ENCODE measurements at regions not wholly inside any gene's neighbourhood (a gene's known extent, or its start where the extent isn't known, plus 50 kb on each side); places are given as distances from the start of the nearest gene placed in this dataset.

DNA sequence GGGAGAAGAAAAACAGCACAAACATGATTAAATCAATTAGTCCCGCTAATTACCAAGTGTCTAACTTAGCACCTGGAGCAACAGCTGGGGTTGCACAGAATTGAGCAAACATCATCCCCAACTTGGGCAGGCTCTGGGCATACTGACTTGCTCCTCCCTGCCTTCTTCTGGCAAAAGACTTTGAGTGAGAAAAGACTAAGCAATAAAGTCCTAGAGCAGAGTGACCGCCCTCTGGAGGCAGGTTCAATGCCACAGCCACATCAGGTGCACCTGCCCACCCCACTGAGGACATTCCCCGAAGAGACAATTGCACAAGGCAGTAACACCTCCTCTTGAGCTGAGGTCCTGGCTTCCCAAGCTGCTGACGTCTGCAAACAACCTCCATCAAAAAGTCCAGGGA, 358.3 kb downstream of the SOX9 start:
- no peak for DNase-seq

DNA sequence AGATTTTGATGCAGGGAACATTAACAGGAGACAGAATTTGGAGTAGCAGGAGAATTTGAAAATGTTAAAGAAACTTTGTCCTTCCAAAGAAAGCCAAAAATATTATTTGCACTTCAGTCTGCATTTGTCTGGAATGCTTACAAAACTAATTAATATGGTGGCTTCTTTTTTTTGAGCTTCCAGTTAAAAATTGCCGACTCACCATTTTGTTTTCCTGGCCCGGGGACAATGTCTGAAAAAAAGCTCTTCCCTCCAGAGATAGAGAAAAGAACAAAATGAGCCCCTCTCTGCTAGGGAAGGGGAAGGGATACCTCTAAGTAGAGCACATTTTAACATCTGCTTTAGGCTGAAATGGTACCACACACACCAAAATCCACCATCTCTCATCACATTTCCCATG, 360.8 kb downstream of the SOX9 start:
- no peak for DNase-seq

DNA sequence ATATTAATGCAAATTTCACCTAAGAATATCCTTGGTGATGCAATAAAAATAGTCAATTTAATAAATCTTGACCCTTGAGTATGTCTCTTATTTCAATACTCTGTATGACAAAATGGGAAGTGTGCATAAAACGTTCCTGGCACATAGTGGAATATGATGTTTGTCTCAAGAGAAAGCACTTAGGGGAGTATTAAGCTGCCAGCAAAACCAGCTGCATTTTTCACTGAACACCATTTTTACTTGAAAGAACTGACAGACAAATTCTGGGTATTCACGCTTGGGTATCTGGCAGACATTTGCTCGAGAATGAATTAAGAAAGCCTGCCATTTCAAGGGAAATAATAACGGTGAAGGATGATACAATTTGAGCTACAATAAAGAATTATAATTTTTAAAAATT, 364.8 kb downstream of the SOX9 start:
- DNase-seq: no peak

DNA sequence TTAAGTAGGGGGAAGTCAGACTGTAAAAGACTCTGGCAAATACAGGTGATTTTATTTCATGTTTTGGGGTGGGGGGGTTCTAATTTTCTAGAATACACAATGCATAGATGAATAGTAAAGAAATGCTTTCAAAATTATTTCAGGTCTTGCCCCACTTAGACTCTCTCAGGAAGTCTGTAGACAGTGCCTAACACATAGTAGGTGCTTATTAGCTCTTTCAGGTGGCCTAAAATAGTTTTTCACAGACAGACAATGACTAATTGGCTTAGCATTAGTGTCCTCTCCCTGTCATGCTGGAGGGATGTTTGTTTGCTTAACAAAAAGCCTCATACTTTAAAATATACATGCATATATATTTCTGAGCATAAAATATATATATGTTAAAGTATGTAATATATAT, 366.0 kb downstream of the SOX9 start:
- DNase-seq: no peak

DNA sequence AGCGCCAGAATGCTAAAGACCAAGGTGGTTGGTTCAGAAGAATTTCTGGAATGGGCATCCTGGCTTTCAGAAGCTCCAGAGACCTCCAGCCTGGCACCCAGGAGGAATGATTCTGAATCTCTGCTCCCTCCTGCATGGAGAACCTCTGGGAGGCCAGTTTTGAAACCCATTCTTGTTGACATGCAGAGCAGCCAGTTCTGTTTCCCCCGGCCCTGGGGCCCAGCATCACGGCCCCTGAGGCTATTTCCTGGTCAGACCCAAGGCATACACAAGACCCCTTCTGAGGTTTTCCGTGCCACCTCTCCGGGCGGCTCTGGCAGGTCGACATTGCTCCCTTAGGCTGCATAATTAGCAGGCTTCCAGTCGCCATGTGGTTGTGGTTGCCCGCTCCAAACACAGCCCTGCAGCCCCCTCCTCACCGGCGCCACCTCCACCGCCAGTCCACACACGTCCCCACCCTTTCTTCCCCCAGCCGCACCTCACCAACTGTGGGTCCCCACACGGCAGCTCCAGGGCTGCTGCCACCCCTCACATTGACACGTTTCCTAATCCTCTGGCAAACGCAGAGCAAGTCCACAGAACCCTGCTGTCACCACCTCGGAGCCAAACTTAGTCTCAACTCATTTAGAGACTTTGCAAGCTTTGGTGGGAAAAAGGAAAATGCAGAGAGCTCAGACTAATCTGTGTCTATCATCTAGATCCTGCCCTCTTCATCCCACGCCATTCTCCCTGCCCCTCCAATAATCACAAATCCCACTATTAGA, 367.1 kb downstream of the SOX9 start:
- no peak for DNase-seq

DNA sequence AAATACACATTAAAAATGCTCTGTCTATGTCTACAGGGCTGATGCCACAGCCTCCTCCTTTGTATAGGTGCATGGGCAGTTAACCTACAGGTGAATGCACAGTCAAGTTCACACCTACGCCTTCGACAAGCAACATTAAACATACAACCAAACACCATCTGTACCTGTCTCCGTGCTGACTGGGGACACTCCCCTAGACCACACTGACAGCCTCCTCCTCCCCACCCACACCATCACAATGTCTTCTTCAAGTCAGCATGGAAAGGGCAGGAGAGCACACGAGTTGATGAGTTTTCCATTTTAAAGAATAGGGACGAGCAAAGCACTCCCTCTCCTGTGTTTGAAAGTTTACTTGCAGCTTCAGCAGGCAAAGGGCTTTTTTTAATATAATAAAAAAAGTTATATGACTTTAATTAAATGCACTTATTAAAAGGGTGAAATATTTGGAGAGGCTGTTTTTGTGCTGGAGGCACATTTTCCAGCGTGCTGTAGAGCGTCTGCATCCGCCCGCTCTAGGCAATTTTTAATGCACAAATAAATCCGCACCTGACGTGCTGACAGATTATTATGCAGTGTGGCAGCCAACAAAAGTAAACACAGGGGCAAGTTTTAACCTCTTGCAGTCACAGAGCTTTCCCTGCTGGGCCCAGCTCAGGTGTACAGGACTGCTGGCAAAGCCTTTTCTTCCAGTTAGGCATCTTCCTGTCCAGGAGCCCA, 367.9 kb downstream of the SOX9 start:
- no peak for DNase-seq

DNA sequence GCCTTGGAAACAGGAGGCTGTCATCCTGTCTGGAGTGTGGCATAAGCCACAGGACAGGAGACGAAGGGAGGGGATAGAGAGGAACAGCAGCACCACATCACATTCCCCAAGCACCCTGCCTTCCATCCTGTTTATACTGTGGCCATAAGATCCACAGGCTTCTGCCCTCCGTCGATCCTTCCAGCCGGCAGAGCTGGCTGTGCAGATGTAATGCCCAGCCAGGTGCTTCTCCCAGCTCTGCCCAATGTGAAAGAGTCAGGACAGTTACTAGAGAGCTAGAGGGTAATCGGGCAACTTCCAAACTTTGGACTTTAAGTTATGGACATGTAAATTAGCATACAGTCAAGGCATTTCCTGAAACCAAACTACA, 368.4 kb downstream of the SOX9 start:
- DNase-seq: no peak

DNA sequence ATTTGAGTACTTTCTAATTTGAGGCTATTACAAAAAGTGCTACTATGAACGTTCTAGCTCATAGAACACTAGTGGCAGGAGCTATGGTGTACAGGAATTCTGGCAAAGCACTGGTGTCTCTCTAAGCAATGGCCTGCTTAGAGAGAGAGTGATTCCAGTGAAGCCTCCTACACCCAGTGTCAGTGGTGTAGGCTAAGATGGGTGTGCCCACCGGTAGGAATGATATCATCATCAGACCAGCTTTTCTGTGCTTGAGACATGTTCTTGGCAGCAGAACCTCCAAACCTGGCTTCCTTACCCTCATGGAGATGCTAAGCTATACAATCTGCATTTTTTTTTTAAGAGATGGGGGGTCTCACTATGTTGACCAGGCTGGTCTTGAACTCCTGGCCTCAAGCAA, 370.3 kb downstream of the SOX9 start:
- no peak for DNase-seq

DNA sequence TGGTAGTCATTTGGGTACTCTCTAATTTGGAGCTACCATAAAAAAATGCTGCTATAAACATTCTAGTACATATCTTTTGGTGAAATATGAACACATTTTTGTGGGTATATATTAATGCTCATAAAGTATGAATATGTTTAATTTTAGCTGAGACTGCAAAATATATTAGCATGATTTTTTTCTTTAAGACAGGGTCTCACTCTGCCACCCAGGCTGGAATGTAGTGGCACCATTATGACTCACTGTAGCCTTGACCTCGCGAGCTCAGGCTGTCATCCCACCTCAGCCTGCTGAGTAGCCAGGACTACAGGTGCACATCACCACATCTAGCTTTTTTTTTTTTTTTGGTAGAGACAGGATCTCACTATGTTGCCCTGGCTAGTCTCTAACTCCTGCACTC, 371.7 kb downstream of the SOX9 start:
- DNase-seq: no peak

DNA sequence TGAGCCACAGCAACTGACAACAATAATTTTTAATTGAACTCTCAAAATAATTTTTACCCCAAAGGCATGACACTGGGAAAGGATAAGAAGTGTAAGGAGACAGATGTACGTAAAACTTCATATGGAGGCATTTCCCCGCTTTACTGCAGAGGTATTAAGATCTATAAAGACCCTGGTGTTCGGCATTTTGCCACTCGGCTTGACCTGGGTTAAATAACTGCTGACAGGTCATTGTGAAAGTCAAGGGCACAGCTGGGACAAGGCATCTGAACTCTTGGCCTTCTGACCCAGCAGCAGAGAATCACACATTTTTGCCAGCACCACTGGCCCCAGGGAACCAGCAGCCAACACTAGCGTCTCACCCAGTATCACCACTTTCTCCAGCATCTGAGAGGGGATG, 372.1 kb downstream of the SOX9 start:
- DNase-seq: no peak

DNA sequence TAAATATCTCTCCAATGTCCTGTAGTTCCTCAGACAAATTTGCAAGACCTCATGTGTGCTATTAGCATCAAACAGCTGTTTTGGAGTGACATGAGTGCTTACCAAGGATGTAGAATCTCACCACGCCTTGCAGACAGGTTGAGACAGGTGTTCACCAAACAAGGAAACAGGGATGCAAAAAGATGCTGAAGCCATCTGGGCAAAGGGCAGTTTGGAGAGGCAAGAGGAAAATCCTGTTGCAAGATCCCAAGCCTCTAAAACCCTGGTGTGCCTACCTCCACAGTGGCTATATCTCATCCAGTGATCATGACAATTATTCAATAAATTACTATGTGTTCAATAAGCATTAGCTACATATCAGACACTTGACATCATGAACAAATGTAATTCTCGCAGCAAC, 373.7 kb downstream of the SOX9 start:
- DNase-seq: no peak

DNA sequence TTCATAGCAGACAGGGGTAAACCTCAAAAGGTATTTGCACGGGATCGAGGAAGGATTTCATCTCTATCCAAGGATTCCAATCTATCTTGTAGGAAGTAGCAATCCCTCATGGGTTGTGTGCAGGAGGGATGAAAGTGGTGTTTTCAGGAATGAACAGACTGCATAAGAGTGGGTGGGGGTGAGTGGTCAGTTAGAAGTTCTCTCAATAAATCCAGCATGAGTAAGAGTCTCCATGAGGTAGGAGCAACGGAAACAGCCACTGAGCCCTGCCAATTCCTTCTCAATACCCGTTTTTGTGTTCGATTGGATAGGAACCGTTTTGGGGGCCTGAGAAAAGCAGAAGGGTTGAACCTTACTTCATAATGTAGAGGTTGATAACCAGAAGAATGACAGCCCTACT, 375.6 kb downstream of the SOX9 start:
- DNase-seq: no peak

DNA sequence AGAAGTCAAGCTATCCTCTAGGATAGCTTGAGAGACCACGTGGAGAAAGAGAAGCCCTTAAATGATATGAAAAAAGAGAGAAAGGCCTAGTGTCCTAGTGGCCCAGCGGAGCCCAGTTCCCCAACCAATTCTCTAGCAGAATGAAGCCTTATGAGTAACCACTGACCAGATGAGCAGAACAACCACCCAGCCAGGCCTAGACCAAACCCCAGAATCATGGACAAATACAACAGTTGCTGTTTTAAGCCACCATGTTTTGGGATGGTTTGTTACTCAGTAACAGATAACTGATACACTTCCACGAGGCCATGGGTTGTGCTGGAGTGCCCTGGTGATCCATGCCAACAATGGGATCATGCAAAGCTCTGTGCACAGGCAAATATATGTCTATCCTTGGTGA, 377.1 kb downstream of the SOX9 start:
- no peak for DNase-seq

DNA sequence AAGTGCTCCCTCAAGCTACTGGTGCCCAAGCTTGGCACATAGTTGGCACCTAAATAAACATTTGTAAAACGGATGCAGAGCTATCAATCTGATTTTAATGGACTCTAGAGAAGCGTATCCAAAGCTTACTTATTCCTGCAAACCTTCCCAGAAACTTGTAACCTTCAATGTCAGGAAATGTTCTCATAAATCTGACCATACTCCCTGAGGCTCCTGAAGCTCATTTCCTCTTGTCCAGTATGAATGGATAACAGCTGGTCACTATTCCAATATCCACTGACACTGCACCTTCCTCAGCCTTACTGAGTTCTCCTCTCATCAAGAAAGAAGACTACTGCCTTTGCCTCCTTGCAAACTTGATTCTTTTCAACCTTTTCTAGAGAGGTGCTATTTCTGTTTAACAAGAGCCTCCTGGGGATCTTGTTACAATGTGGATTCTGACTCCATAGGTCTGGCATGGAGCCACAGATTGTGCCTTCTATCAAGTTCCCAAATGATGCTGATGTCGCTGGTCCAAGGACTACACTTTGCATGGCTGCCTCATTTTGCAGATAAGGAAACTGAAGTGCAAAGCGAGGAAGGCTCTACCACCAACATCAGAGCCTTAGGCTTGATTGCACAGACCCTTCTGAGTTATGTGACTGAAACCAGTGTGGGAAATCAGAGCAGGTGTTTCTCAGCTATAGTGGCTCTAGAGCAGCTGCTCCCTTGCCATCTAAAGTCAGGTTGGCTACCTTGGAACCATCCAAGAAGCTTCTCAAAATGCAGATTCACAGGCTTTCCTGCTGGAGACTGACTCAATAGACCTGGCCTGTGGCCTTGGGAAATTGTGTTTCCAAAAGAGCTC, 377.8 kb downstream of the SOX9 start:
- DNase-seq: no peak

DNA sequence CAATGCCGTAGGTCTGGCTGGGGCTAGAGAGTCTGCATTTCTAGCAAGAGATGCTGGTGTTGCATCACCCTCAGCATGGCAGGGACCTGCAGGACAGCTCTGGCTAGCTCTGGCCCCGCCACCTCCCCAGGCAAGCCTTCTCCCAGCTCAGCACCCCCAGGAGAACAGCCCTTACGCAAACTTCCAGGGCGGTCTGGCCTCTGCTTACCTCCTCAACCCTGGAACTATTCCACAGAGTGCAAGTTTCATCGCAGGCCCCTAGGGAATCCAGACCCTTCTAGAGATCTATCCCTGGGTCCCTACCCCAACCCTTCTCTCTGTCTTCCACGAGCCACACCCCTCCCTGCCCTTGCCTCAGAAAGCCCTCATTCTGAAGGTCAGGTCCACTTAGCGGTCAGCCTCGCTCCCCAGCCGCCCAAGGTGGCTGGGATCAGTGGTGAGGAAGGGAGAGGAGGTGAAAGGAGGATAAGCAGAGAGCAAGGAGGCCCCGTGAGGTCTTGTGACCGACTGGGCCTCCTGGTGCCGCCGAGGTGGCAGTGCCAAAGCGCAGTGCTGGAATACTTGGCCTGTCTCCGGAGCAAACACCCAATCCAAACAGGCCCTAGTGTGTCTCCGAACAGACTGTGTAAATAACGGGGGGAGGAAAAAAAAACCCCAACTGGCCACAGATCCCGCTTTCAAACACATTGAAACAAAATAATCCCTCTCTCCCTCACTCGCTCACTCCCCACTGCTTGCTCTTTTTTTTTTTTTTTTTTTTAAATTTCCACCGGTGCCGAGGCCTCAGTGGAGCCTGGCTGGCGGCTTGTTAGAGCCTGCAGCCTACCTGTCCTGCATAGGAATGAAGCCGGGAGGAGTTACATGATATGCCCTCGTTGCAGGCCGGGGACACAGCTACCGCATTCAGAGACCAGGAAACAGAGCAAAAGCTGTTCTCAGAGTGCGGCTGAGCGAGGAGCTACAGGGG, 380.9 kb downstream of the SOX9 start:
- no peak for DNase-seq

DNA sequence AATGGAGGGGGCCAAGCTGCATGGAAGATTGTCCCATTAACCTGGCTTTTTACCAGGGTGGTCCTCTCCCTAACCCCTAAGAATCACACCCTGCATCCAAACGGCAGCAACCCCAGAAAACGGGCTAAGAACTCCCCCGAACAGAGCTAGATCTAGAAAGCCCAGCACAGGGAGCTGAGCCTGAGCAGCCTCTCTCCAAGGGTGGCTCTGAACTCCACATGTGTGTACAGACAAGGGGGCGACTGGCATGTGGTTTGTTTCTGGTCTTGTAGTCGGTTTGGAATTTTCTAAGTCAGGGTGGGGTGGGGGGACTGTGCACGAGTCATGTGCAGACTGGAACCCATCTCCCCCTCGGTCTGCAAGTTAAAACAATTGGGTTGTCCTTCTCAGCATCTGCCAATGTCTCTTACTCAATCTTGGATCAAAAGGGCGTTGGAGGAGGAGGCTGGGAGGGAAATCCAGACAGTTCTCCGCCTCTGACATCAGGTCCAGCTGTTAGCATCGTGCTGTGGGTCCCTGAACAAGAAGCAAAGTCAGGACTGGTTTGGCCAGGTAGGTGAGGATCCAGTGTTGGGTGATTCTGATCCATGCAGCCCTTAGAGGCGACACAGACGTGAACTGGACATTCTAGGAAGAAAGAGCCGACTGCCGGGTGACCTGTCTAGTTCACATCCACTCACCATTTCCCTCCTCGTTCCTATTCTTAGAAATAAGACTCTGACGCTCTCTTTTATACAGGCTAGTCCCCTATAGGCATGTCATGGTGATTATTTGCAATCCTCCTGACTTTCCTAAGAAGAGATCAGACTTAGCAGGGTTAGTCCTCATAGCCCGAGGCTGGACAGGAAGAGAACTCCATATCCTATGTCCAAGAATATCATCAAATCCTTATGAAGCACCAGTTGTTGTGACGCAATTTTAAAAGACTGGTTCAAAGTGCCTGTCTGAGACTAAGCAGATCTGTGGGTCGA, 381.8 kb downstream of the SOX9 start:
- DNase-seq: no peak

DNA sequence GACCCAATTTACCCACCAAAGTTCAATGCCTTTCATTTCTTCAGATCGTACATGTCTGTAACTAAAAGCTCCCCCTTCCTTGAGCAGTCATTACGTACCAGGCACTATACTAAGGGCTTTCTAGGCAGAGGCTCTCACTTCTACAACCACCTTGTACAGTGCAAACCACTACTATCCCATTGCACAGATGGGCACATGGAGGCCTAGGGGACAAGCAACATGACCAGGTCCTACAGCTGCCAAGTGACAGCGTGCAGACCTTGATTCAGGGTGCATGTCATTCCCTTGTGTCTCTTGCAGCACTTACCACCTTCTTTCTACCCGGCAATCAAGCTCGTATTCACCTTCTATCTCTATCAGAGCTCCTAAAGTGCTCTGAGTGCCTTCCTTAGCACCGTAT, 382.7 kb downstream of the SOX9 start:
- DNase-seq: no peak

DNA sequence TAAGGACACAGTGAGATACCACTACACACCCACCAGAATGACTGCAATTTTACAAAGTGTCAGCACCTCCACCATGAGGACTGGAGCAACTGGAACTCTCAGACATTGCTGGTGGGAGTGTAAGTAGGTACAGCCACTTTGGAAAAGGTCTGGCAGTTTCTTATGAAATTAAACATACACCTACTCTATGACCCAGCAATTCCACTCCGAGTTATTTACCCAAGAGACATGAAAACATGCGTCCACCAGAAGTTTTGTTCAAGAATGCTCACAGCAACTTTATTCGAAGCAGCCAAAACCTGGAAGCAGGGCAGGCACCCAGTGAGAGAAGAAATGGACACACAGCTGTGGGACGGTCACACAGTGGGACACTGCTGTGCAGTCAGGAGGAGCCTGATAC, 384.0 kb downstream of the SOX9 start:
- DNase-seq: no peak

DNA sequence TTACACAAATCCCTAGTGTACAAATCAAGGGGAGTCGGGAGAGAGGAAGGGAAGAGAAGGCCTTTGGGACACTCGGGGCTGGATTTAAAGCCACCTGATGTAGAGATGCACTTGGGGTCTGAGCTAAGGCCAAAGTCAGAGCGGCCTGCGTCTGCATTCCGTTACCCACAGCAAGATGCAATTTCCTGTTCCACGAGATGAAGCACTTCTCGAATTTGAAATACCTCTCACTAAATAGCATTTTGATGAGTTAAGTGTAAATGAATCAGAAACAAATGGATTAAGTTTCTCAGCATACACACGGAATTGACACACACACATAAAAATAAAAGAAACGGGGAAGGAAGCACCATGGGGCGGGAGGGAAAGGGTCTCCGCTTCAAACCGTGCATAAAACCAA, 386.0 kb downstream of the SOX9 start:
- DNase-seq: no peak

DNA sequence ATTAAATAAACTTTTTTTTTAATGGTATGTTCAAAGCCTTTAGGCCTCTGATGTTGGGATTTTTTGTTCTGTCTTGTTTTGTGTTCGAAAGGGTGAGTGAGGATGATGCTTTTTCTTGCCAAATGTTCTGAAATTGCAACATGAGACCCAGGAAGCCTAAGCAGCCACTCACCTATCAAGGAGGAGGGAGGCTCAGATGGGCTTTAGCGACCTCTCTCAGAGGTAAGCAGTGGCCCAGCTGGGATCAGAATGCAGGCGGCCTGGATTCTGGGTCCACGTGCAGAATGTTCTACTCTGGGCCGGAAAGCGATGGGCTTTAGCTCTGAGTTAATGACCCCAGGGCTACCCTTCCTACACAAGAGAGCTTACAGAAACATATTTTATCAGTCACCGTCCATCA, 386.6 kb downstream of the SOX9 start:
- DNase-seq: no peak

DNA sequence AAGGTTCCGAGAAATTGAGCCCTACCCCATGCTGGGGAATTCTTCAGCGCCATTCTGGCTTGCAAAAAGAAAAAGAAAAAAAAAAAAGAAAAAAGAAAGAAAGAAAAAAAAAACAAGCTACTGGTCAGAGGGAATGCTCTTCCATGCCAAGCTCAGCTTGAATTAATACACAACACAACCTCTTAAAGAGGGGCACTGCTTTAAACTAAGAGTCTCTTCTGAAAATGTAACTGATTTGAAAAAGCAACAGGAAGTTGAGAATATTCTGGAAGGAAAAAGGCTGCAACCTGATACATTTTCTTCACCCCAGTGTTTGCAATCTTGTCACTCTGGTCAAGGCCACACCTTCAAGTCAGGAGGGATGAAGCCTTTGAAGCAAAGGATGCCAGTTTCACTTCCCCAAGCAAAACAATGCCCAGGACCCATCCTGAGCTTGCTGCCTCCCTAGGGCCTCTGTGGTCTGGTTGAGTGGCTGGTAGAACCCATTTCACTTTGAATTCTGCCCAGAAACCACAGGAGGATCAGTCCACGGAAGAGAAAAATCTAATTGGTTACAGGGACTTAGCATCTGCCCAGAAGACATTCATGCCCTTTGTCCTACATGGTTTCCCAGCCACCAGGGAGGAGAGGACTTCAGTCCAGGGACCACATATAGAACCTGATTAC, 389.7 kb downstream of the SOX9 start:
- no peak for DNase-seq

All from CD4-positive, alpha-beta T cell treated with Interleukin-1 beta for 1 hour (primary cell).